NCI-H82 (cell line): ENCODE measurements at regions not wholly inside any gene's neighbourhood (a gene's known extent, or its start where the extent isn't known, plus 50 kb on each side); places are given as distances from the start of the nearest gene placed in this dataset.

ENCODE experiments used
- DNase-seq: peaks from one replicate; lab custom pipeline; 2025; lab: John Stamatoyannopoulos, UW

- DNase-seq: no peak
These were observed 1002.8 kb downstream of the NAALADL2 start for GRCh38 chr3:175861916-175862315.
